ENCODE measurements at regions not wholly inside any gene's neighbourhood (a gene's known extent, or its start where the extent isn't known, plus 50 kb on each side); places are given as distances from the start of the nearest gene placed in this dataset.

GRCh38 chr4:1568855-1569460 lies 115.2 kb downstream of the FAM53A start:
- TF ChIP-seq CTCF (IDR thresholded peaks at IDR 0.05), result no peak
- no peak for TF ChIP-seq POLR2A (IDR thresholded peaks at IDR 0.05)
- no peak for TF ChIP-seq EP300 (IDR thresholded peaks at IDR 0.05)
